H1 (cell line): ENCODE measurements at regions not wholly inside any gene's neighbourhood (a gene's known extent, or its start where the extent isn't known, plus 50 kb on each side); places are given as distances from the start of the nearest gene placed in this dataset.

Experiments used
- FOSL1 ChIP-seq: IDR thresholded peaks from 2 replicates; pipeline ENCODE4 v1.6.1; 2011; ENCODE audit warnings: mild to moderate bottlenecking, low read depth, low read length, moderate library complexity; ENCODE audit not compliant: insufficient read depth
- KDM5A ChIP-seq: fragments of 200-600 bp; IDR thresholded peaks from 2 replicates; pipeline ENCODE4 v1.7.1; 2012; ENCODE audit warnings: mild to moderate bottlenecking, low read length, inconsistent platforms, mixed read lengths
- POLR2AphosphoS5 ChIP-seq: IDR thresholded peaks from 2 replicates; pipeline ENCODE4 v1.6.1; 2011; ENCODE audit warnings: low read depth, low read length

DNA sequence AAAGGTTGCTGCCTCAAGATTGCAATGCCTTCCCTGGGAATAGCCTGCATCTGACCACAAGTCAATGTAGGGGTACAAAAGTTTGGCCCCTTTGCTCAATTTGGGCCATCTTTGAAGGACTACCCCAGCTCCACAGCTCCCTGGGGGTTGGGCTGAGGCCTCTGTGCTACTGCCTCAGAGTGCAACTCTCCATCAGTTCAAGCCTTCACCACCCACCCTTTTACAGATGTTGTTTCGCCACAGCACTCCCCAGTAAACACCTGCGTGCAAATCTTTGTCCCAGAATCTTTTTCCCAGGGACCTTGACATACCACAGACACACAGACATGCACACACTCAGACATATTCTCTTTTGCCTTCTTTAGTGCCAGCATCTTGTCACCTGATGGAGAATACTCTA is 66.0 kb upstream of the ANKRD1 start (continued):
- TF ChIP-seq KDM5A, result no peak
- no peak for TF ChIP-seq POLR2AphosphoS5
- no peak for TF ChIP-seq FOSL1
